ENCODE measurements at regions not wholly inside any gene's neighbourhood (a gene's known extent, or its start where the extent isn't known, plus 50 kb on each side); places are given as distances from the start of the nearest gene placed in this dataset.

DNA sequence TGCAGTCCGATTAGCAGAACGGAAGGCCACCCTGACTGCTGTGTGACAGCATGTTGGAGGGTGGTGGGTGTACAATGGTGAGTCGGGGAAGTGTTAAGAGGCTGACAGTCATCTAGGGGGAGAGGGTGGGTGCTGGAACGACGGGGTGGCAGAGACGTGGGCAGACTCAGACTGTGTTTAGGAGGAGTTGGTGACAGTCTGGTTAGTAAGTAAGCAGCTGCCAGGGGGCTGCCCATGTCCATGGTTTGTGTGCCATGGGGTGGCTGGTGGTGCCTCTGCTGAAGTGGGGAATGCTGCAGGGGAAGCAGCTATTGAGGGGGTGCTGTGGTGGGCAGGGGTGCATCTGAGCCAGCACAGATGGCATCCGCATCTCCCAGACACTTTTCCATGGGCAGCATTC lies 51.3 kb upstream of the BOD1 start:
- DNase-seq (ENCODE audit: low read depth) = no peak
- H3K4me3 ChIP-seq (ENCODE audit: low read depth, low read length) = no peak overlapping the region
- TF ChIP-seq, protein P1, sequence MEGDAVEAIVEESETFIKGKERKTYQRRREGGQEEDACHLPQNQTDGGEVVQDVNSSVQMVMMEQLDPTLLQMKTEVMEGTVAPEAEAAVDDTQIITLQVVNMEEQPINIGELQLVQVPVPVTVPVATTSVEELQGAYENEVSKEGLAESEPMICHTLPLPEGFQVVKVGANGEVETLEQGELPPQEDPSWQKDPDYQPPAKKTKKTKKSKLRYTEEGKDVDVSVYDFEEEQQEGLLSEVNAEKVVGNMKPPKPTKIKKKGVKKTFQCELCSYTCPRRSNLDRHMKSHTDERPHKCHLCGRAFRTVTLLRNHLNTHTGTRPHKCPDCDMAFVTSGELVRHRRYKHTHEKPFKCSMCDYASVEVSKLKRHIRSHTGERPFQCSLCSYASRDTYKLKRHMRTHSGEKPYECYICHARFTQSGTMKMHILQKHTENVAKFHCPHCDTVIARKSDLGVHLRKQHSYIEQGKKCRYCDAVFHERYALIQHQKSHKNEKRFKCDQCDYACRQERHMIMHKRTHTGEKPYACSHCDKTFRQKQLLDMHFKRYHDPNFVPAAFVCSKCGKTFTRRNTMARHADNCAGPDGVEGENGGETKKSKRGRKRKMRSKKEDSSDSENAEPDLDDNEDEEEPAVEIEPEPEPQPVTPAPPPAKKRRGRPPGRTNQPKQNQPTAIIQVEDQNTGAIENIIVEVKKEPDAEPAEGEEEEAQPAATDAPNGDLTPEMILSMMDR (IDR thresholded peaks at IDR 0.05; ENCODE audit: insufficient read depth, low read length) = no peak

DNA sequence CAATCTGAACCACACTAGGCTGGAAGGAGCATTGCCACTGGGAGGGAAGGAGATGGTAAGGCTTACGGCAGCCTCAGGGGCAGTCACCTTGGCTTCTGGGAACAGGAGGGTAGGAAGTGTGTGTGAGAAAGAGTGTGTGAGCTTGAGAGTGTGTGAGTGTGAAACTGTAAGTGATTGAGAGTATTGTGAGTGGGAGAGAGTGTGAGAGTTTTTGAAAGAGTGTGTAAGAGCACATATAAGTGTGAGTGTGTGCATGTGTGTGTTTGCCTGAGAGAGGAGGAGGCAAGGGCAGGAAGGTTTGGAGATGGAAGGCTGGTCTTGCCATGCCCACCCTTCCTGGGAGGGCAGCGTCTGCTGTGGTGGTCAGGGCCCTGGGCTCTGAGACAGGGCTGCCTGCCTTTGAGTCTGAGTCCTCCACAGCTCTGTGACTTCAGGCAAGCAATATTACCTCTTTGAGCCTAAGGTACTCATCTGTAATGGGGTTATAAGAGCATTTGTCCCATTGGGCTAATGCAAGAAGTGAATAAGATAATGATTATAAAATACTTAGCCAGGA lies 51.9 kb upstream of the BOD1 start:
- no peak for DNase-seq (ENCODE audit: low read depth)
- H3K4me3 ChIP-seq (ENCODE audit: low read depth, low read length) = no peak overlapping the region
- TF ChIP-seq, protein P1 (IDR thresholded peaks at IDR 0.05; ENCODE audit: insufficient read depth, low read length) = no peak

DNA sequence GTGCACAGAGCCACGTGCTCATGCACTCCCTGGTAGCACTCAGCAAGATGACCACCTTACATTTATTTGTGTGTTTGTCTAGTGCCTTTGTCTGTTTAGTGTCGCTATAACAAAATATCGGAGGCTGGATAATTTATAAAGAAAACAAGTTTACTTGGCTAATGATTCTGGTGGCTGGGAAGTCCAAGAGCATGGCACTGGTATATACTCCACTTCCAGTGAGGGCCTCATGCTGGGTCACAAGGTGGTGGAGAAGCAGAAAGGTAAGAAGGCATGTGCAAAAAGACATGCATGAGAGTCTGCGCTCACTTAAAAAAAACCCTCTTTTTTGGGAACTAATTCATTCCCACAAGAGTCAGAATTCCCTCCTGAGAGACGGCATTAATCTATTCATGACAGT lies 52.5 kb upstream of the BOD1 start:
- DNase-seq (ENCODE audit: low read depth) = no peak
- TF ChIP-seq, protein P1 (IDR thresholded peaks at IDR 0.05; ENCODE audit: insufficient read depth, low read length) = no peak
- H3K4me3 ChIP-seq (ENCODE audit: low read depth, low read length) = no peak overlapping the region

DNA sequence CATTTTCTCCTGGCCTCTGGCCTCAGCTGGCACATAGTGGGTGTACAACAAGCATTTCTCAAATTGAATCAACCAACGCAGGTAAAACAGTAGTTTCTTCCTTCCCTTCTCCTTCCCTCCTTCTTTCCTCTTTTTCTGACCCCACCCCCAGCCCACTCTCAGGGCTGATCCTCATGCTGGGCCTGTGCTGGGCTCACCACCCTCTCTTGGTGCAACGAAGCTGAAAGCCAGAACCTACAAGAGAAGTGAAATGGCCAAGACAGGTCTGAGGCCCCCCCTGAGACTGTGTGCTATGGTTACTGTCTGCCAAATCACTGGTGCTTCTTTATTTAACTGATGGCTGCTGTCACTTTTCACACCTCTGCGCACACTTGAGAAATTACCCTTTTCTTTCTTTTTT lies 53.0 kb upstream of the BOD1 start:
- TF ChIP-seq, protein P1 (IDR thresholded peaks at IDR 0.05; ENCODE audit: insufficient read depth, low read length) = no peak
- no peak overlapping the region for H3K4me3 ChIP-seq (ENCODE audit: low read depth, low read length)
- DNase-seq (ENCODE audit: low read depth) = no peak

DNA sequence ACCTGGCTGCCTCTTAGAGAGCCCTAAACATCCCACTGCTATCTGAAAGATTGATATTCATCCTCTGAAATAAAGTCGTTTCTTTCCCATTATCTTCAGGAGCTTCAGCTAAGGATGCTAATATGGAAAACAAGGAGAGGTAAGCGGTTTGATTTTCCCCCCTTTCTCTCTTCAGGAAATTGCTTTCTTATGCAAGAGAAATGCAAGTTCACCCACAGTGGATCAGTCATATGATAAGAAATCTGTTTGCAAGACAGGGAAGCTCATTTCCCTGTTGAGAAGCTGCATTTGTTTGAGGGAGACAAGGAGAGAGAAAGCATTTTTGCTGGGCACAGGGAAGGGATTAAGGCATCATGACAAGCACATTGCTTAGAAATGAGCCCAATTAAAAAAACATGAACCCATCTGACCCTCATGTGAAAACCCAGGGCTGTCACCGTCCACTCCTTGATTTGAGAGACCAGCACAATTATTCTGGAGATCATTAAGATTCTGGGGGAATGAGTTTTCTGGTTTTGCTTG lies 53.7 kb upstream of the BOD1 start:
- TF ChIP-seq, protein P1 (IDR thresholded peaks at IDR 0.05; ENCODE audit: insufficient read depth, low read length) = no peak
- H3K4me3 ChIP-seq (ENCODE audit: low read depth, low read length) = no peak overlapping the region
- DNase-seq (ENCODE audit: low read depth) = peak; percentile 79

DNA sequence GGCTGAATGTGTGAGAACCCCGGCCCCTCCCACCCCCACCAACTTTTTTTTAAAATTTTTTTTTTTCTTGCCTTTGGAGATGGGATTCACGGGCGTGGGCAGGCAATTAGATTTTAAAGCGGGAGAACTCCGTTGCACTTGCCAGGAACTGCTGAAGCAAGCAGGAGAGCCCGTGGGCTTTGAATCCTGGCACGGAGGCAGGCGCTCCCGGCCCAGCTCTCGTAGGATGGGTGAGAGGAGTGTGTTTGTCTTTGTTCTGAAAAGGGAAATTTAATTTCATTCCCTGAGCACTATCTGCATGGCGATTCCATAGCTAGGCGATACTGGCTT lies 54.3 kb upstream of the BOD1 start:
- TF ChIP-seq, protein P1 (IDR thresholded peaks at IDR 0.05; ENCODE audit: insufficient read depth, low read length) = no peak
- DNase-seq (ENCODE audit: low read depth) = peak; percentile 27
- H3K4me3 ChIP-seq (ENCODE audit: low read depth, low read length) = peak overlapping the region; percentile 9
